ENCODE measurements at regions not wholly inside any gene's neighbourhood (a gene's known extent, or its start where the extent isn't known, plus 50 kb on each side); places are given as distances from the start of the nearest gene placed in this dataset.

DNA sequence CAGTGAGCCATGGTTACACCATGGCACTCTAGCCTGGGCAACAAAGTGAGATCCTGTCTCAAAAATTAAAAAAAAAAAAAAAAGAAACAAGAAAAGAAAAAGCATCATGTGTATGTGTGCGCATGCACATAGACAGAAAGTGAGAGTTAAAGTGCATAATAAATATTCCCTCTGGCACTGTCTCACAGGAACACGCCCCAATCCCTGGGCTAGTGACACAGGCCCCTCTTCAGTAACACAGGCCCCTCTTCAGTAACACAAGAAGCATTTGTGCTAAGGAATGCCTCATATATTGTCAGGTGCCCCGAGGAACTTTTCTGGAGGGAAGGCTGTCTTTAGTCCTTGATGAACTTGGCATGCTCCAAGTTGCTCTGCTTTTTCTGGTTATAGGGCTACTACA lies 57.5 kb downstream of the RPL27A start:
- H3K36me3 ChIP-seq (ENCODE audit: low read depth), result no peaks in the 10 kb centered on the region
- in situ Hi-C loops (cut with MboI), result no loop called here
- H4K20me1 ChIP-seq (ENCODE audit: insufficient read depth), result no peaks in the 10 kb centered on the region
- no peak overlapping the region for H3K27ac ChIP-seq
- H3K4me1 ChIP-seq (ENCODE audit: insufficient read depth), result peaks cover 5% of the 10 kb centered on the region; the same call in 1 of the 2 replicates
- 0 out of 2 replicates have a peak, but pooled peaks cover 5% of the 10 kb centered on the region for H3K79me2 ChIP-seq (ENCODE audit: insufficient read depth)
- no peaks in the 10 kb centered on the region for H3K27me3 ChIP-seq (replicated peaks; ENCODE audit: insufficient read depth)
- WGBS, 2 experiments (ENCODE audit: low coverage in 1 of 2, low lambda C conversion rate in 2 of 2, missing lambda C conversion rate in 2 of 2), result 92 to 96% methylated on average over 3 of the region's 3 CpGs
- no peaks in the 10 kb centered on the region for H3F3A ChIP-seq (ENCODE audit: insufficient read depth)
- no peak overlapping the region for H2AFZ ChIP-seq
- TF ChIP-seq EZH2 (IDR thresholded peaks at IDR 0.05; ENCODE audit: insufficient read depth, poor library complexity, severe bottlenecking), result no peak
- TF ChIP-seq EZH2phosphoT487 (IDR thresholded peaks at IDR 0.05; ENCODE audit: insufficient read depth, low read depth), result no peak
- no peak overlapping the region for H3K4me3 ChIP-seq
- no peak overlapping the region for H3K4me2 ChIP-seq (ENCODE audit: unreplicated experiment)
- no peaks in the 10 kb centered on the region for H3K9me2 ChIP-seq (ENCODE audit: insufficient read depth)
- H3K9me3 ChIP-seq (ENCODE audit: low read depth), result no peaks in the 10 kb centered on the region
- H3K9ac ChIP-seq, result no peak overlapping the region
- no peak for DNase-seq

DNA sequence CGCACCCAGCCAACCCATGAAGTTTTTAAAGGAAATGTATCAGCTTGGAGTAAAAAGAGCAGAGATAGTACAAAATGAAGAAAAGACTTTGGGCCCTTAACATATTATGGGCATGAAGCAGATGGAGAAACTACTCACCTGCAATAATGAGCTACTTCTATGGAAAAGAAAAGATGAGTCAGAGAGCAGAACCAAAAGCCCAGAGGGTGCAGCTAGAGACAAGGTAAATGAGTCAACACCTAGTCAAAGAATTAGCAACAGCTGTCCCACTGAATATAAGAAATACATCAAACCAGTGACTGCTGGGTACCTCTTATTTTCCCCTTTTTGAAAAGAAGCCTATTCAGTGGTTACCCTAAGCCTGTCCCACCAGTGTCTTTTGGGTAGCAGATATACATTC lies 61.8 kb downstream of the RPL27A start:
- H3K36me3 ChIP-seq (ENCODE audit: low read depth), result no peaks in the 10 kb centered on the region
- H3K79me2 ChIP-seq (ENCODE audit: insufficient read depth), result 0 out of 2 replicates have a peak, but pooled peaks cover 6% of the 10 kb centered on the region
- peak; percentile 42 for DNase-seq
- H3K9ac ChIP-seq, result no peak overlapping the region
- H2AFZ ChIP-seq, result no peak overlapping the region
- no peak overlapping the region for H3K27ac ChIP-seq
- WGBS, 2 experiments (ENCODE audit: low coverage in 1 of 2, low lambda C conversion rate in 2 of 2, missing lambda C conversion rate in 2 of 2), result 94 to 95% methylated on average over 1 of the region's 1 CpG
- in situ Hi-C loops (cut with MboI), result no loop called here
- TF ChIP-seq EZH2phosphoT487 (IDR thresholded peaks at IDR 0.05; ENCODE audit: insufficient read depth, low read depth), result no peak
- TF ChIP-seq EZH2 (IDR thresholded peaks at IDR 0.05; ENCODE audit: insufficient read depth, poor library complexity, severe bottlenecking), result no peak
- no peaks in the 10 kb centered on the region for H4K20me1 ChIP-seq (ENCODE audit: insufficient read depth)
- no peaks in the 10 kb centered on the region for H3K9me2 ChIP-seq (ENCODE audit: insufficient read depth)
- H3K27me3 ChIP-seq (replicated peaks; ENCODE audit: insufficient read depth), result no peaks in the 10 kb centered on the region
- peaks cover 5% of the 10 kb centered on the region; the same call in 1 of the 2 replicates for H3K4me1 ChIP-seq (ENCODE audit: insufficient read depth)
- H3K4me3 ChIP-seq, result no peak overlapping the region
- no peaks in the 10 kb centered on the region for H3F3A ChIP-seq (ENCODE audit: insufficient read depth)
- no peaks in the 10 kb centered on the region for H3K9me3 ChIP-seq (ENCODE audit: low read depth)
- no peak overlapping the region for H3K4me2 ChIP-seq (ENCODE audit: unreplicated experiment)

DNA sequence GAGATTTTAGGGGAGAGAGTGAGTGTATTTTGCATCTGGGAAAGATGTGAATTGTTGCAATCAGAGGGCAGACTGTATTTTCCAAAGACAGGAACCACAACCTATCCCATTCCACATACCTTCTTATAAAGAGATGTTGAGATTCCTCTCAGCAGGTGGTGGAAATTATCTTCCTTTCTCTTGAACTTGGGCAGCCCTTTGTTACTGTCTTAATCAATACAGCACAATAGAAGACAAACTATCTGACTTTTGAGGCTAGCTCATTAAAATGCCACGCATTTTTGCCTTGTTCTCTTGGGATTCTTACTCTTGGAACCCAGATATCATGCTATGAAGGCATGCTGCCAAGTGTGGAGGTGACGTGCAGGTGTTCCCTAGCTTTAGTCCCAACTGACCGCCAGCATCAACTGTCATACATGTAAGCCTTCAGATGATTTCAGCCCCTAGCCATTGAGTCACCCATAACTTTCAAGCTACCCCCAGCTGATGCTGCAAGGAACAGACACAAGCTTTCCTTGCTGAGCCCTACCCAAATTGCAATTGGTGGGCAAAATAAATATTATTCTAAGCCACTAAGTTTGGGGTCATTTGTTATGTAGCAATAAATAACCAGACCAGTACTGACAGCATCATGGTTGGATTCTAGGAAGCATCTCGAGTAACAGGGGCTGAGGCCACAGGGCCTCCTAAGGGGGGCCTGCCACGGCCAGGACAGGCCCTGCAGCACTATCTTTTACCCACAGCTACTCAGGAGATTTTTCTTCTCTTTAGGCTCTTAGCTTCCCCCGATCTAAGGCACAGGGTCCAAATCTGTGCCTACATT lies 63.0 kb downstream of the RPL27A start:
- in situ Hi-C loops (cut with MboI), result no loop called here
- no peaks in the 10 kb centered on the region for H3F3A ChIP-seq (ENCODE audit: insufficient read depth)
- H3K27ac ChIP-seq, result no peak overlapping the region
- H3K9me2 ChIP-seq (ENCODE audit: insufficient read depth), result no peaks in the 10 kb centered on the region
- peaks cover 17% of the 10 kb centered on the region; the same call in 1 of the 2 replicates for H3K79me2 ChIP-seq (ENCODE audit: insufficient read depth)
- no peak overlapping the region for H2AFZ ChIP-seq
- 87 to 90% methylated on average over 6 of the region's 6 CpGs for WGBS, 2 experiments (ENCODE audit: low coverage in 1 of 2, low lambda C conversion rate in 2 of 2, missing lambda C conversion rate in 2 of 2)
- no peaks in the 10 kb centered on the region for H3K9me3 ChIP-seq (ENCODE audit: low read depth)
- no peaks in the 10 kb centered on the region for H4K20me1 ChIP-seq (ENCODE audit: insufficient read depth)
- H3K4me1 ChIP-seq (ENCODE audit: insufficient read depth), result peaks cover 5% of the 10 kb centered on the region; the same call in 1 of the 2 replicates
- H3K4me2 ChIP-seq (ENCODE audit: unreplicated experiment), result no peak overlapping the region
- H3K9ac ChIP-seq, result no peak overlapping the region
- no peaks in the 10 kb centered on the region for H3K36me3 ChIP-seq (ENCODE audit: low read depth)
- no peaks in the 10 kb centered on the region for H3K27me3 ChIP-seq (replicated peaks; ENCODE audit: insufficient read depth)
- H3K4me3 ChIP-seq, result no peak overlapping the region
- TF ChIP-seq EZH2phosphoT487 (IDR thresholded peaks at IDR 0.05; ENCODE audit: insufficient read depth, low read depth) (no peak), EZH2 (IDR thresholded peaks at IDR 0.05; ENCODE audit: insufficient read depth, poor library complexity, severe bottlenecking) (no peak)
- DNase-seq, result no peak

DNA sequence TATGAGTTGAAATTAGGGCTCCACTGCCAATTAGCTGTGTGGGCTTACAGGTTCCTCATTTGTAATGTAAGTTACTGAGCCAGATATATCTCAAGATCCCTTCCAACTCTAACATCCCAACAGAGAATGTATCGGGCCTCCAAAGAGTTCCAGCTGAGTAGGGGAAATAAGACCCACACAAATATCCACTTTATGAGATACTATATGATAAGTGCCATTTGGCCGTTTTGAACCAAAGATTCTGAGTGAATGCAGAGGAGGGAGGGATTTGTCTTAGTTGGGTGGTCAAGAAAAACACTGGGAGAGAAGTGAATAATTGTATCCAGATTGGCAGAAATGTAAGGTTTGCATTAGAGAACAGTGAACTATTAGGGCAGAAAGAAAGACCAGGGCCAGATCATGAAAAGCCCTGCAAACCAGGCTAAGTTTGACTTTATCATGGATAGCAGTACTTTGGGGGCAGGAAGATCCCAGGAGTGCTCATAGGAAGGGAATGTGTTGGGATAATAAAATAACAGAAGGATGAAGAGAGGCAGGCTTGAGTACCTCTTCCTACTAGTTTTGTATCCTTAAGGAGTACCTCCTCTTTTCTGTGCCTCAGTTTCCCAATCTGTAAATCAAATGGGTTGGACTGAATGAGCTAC lies 63.9 kb downstream of the RPL27A start:
- Histone ChIP-seq H3K9ac (no peak overlapping the region), H3K4me3 (no peak overlapping the region), H3K27ac (no peak overlapping the region), H3K79me2 (ENCODE audit: insufficient read depth) (peaks cover 25% of the 10 kb centered on the region), H3K9me2 (ENCODE audit: insufficient read depth) (no peaks in the 10 kb centered on the region), H2AFZ (no peak overlapping the region), H3F3A (ENCODE audit: insufficient read depth) (no peaks in the 10 kb centered on the region), H3K36me3 (ENCODE audit: low read depth) (no peaks in the 10 kb centered on the region), H3K4me2 (ENCODE audit: unreplicated experiment) (no peak overlapping the region), H3K4me1 (ENCODE audit: insufficient read depth) (peaks cover 5% of the 10 kb centered on the region; the same call in 1 of the 2 replicates), H3K9me3 (ENCODE audit: low read depth) (no peaks in the 10 kb centered on the region), H4K20me1 (ENCODE audit: insufficient read depth) (no peaks in the 10 kb centered on the region), H3K27me3 (replicated peaks; ENCODE audit: insufficient read depth) (no peaks in the 10 kb centered on the region)
- TF ChIP-seq EZH2 (IDR thresholded peaks at IDR 0.05; ENCODE audit: insufficient read depth, poor library complexity, severe bottlenecking) (no peak), EZH2phosphoT487 (IDR thresholded peaks at IDR 0.05; ENCODE audit: insufficient read depth, low read depth) (no peak)
- DNase-seq, result no peak
- in situ Hi-C loops (cut with MboI), result no loop called here
- whole genome bisulfite sequencing, 2 experiments (ENCODE audit: low coverage in 1 of 2, low lambda C conversion rate in 2 of 2, missing lambda C conversion rate in 2 of 2), result 76 to 82% methylated on average over 2 of the region's 2 CpGs
